GM21526 (cell line): ENCODE measurements at regions not wholly inside any gene's neighbourhood (a gene's known extent, or its start where the extent isn't known, plus 50 kb on each side); places are given as distances from the start of the nearest gene placed in this dataset.

Experiments used
- ATAC-seq: cut with Tn5 transposase; IDR thresholded peaks from one replicate; pipeline ENCODE4 v1.9.1; 2021; ENCODE audit warnings: moderate library complexity; ENCODE audit not compliant: unreplicated experiment, low FRiP score

DNA sequence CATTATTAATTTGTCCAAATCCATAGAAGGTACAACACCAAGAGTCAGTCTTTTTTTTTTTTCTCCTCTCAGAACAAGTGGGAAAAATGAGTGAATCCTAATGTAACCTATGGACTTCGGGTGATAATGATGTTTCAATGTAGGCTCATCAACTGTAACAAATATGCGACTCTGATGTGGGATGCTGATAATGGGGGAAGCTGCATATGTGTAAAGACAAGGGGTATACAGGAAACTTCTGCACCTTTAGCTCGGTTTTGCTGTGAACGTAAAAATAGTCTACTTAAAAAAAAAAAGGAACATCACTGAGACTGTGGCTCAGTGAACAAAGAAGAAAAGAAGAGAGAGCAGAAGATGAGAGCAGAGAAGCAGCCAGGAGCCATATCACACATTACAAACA lies 78.3 kb upstream of the ARHGAP32 start:
- ATAC-seq, result no peak

DNA sequence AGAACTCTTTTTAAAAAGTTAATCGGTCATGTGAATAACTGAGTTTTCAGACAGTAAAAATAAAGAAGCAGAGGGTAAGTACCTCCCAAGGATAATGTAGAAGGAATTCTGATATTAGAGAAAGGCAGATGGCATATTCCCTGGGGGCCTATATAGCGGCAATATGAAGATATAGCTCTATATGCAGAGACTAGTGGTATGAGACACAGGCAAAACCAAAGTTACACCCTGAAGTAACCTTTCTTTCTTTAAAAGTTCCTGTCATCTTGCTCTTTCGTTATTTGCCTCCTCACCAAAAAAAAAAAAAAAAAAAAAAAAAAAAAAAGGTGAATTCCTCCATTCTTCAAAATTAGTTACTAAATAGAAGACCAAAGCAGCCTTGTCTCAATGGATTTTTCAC lies 76.2 kb upstream of the ARHGAP32 start:
- no peak for ATAC-seq

DNA sequence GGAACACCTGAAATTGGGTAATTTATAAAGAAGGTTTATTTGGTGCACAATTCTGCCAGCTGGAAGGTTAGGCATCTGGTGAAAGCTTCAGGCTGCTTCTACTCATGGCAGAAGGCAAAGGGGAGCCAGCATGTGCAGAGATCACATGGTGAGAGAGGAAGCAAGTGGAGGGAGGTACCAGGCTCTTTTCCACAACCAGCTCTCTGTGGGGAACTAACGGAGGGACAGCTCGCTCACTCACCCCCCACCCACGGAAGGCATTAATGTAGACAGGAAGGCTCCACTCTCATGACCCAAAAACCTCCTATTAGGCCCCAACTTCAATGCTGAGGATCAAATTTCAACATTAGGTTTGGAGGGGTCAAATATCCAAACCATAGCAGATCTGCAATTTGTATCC lies 75.6 kb upstream of the ARHGAP32 start:
- ATAC-seq, result no peak

DNA sequence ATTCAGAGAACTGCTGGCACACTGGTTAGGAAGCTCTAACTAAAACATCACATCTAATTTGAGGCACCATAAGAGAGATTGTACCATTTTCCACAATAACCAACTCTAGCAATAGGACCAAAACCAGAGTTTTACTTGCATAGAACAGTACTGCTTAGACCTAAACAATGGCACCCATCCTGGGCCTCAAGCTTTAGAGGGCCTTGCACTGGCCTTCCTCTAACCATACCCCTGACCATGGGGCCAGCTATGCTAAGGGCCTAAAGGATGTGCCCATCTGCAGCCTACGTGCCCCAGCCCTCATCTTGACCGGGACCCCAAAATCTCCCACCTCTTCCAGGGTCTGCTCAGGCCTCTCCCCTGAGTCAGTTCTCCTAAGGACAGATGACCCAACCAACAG lies 74.4 kb upstream of the ARHGAP32 start:
- ATAC-seq, result no peak

DNA sequence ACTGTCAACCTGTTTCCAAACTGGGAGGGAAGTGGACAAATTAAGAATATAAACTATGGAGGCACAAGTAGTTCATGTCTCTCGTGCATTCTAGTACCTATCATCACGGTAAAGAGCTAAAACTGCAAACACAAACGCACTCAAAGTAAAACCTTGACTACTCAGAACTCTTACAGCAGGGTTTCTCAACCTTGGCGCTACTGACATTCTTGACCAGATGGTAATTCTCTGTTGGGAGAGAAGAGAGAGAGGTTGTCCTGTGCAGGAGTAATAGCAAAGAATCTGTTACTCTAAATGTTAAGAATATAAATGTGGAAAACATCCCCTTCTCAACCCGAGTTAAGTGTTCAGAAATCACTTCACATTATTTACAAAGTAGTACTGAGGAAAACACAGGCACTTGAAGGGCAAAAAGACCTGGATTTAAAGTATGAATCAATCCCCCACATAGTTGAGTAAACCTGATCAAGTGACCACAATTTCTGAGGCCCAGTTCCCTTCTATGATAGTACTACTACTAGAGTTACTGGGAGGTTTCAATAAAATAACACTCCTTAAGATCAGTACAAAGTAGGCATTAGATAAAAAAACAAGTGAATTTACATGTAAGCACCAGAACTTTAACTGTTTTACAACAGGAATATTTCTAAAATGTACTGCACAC lies 73.1 kb upstream of the ARHGAP32 start:
- no peak for ATAC-seq

DNA sequence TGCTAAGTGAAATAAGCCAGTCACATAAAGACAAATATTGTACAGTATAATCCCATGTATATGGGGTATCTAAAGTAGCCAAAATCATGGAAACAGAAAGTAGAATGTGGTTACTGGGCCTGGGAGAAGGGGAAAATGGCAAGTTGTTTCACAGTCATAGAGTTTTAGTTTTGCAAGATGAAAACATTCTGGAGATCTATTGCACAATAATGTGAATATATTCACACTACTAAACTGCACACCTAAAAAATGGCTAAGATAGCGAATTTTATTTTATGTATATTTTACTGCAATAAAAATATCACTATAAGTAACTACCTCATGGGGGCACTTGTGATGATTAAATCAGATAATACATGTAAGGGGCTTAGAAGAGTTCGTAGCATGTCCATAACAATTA lies 72.0 kb upstream of the ARHGAP32 start:
- no peak for ATAC-seq

DNA sequence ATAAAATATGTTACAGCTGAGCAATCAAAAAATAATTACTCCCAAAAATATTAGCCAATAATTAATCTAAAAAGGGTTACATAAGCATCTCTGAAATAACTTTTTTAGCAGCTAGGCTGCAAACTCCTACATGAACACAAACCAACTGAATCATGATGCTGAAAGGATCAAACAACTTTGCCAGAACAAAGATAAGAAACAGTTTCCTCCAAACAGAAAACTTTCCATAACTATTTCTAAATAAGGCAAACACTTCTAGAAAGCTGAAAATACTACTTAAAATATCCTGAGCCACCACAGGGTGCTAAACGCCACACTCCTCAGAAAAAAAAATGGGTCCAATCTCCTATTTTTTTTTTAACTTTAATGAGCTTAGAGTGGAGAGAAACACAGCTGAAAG lies 68.6 kb upstream of the ARHGAP32 start:
- no peak for ATAC-seq

DNA sequence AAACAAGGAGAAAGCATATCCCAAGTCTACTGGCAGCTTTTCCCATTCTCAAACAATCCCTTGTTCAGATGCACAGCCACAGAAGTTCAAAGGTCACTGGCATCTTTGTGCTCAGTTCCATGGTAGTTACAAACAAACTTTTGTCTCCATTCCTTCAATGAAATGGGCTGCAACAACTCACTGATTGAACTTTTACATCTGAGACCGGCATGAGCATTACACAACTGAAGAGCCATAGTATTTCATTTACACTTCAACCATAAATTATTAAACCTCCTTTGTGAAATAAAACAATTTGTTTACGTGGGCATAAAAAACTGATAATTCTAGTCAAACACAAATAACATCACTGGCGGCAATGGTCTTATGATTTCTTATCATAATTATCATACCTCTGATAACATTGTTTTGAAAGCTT lies 67.8 kb upstream of the ARHGAP32 start:
- no peak for ATAC-seq

DNA sequence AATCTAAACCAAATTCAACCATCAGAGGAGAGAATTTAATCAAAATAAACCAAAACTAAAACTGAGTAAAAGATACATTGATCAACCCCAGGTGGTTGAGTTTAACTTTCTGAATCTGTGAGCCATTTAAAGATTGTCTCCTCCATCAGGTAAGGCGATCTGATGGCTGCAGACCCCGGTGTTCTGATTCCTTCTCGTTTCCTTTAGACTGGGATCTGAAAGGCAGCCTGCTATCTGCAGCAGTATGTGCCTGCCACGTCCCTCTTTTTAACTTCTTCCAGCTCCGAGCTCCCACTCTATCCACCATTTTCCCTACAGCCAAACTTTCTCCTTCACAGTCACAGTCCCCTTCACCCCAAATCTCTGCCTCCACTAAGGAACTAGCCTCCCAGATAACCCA lies 66.1 kb upstream of the ARHGAP32 start:
- ATAC-seq, result no peak

DNA sequence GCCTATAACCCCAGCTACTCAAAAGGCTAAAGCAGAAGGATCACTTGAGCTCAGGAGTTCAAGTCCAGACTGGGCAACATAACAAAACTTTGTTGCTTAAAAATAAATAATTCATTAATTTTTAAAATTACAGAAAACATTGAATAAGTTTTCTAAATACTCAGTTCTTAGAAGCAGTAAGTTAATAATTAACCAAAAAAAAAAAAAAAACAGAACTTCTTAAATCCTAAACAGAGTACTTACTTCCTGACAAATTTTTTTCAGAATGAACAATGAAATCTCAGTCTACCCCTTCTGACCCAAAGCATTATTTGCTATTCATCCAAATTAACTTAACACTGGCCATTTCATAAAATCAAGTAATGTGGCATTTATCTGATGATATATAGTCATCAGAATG lies 65.4 kb upstream of the ARHGAP32 start:
- no peak for ATAC-seq

DNA sequence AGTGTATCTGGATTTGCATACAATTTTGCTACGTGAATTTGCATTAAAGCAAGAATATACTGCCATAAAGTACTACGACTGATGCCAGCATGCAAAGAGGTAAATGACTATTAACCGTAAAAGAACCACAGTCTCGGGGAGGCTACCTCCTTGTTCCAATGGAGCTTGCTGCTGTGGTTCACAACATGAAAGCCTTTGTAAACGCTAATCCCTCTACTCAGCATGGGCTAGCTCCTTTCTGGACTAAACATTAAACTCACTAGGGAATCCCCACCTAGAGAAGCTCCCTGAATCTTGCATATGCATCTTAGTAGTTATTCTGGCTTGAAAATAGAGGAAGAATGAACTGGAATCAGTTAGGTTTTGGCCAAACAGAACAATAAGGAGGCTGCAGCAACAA lies 60.5 kb upstream of the ARHGAP32 start:
- no peak for ATAC-seq

DNA sequence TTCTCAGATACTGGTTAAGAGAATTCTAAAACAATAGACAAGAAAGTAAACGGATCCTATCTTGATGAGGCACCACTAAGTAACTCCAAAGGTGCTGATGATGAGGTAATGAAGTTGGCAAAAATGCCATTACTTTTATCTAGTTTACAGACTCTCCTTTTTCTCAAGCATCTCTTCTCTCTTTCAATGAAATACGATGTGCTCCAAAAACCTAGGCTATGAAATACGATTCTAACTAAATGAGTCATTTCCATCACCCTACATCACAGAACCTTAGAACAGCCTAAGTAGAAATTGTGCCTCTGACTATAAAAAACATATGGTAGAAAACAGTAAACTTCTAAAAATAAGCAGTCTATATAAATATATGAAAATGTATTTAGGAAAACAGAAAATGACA lies 58.9 kb upstream of the ARHGAP32 start:
- no peak for ATAC-seq

DNA sequence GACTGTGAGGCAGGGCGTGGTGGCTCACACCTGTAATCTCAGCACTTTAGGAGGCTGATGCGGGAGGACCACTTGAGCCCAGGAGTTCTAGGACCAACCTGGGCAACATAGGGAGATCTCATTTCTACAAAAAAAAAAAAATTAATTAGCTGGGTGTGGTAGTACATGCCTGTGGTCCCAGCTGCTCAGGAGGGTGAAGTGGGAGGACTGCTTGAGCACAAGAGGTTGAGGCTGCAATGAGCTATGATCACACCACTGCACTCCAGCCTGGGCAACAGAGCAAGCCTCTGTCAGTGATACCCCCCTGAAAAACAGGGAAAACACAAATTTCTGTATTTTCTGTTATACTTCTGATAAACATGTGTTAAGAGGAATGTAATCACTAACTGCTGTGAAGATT lies 57.8 kb upstream of the ARHGAP32 start:
- no peak for ATAC-seq

DNA sequence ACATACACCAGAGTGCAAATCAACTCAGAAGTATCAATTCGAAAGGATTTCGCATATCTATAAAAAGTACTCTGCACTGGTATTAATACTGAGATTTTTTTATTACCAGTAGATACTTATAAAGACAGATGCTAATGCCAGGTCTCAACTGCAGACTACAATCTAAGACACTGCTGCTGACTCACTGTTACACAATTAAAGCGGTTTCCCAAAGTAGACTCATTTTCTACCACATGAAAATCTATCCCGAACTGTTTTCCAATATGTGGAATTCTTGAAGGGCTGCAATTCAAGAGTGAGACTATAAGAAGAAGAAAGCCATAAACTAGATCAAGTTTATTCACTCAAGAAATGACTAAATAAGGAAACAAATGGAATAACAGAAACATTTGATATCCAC lies 57.2 kb upstream of the ARHGAP32 start:
- no peak for ATAC-seq

DNA sequence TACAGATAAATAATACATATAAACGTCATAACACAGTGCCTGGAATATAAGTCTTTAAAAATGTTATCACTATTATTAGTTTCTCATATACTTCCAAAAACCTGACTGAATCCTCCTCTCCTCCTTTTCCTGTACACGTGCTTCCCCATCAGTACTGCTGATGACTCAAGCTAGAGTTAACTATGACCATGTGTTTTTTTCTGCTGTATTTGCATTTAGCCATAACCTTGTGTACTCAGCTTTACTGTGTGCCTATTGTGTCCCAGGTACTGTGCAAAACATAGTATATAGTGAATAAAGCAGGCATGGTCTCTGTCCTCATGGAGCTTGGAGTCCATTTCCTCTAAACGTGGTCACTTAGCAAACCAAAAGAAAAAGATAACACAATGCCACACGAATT lies 56.5 kb upstream of the ARHGAP32 start:
- no peak for ATAC-seq

DNA sequence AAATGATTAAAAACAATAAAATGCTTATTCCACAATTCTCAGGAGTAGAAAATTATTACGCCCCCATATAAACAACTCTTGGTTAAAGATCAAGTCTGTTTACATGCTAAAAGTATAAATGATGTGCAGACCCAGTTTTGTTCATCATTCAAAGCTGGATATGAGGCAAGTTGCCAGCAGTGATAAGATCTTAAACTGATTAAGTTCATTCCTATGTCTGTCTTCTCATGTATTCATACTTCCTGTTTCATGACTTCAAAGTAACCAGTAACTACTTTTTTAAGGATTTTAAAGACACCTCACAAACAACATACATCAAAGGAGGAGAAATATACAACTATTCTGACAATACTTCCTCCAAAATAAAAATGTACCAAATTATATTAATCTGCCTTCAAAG lies 55.0 kb upstream of the ARHGAP32 start:
- no peak for ATAC-seq

DNA sequence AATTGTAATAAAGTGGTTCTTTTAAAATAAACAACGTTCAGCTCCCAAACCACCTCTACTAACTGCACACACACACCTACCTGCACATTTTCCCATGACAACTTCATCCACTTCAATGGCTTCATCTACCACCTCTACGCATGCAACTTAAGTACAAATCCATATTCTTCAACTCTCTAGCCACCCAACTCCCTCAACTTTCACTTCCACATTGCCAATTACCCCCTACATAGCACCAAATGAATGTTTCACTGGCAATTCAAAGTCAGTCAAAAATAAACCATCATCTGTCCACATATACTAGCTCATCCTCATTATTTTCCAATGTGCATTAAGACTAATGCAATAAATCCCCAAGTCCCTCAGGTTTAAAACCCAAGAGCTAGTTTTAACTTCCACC lies 50.7 kb upstream of the ARHGAP32 start:
- ATAC-seq, result no peak
